ENCODE measurements at regions not wholly inside any gene's neighbourhood (a gene's known extent, or its start where the extent isn't known, plus 50 kb on each side); places are given as distances from the start of the nearest gene placed in this dataset.
"Not testable (repeated sequence)": the region's sequence is repeated elsewhere in the genome, so short reads cannot be mapped to it uniquely, and the experiment has no call there.

DNA sequence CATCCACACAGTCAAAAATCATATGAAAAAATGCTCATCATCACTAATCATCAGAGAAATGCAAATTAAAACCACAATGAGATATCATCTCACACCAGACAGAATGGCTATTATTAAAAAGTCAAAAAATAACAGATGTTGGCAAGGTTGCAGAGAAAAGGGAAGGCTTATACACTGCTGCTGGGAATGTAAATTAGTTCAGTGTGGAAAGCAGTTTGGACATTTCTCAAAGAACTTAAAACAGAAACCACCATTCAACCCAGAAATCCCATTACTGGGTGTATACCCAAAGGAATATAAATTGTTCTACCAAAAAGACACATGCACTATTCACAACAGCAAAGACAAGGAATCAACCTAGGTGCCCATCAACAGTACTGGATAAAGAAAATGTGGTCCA, 307.0 kb upstream of the SOX9 start:
- not testable (repeated sequence) for H3K4me3 Mint-ChIP-seq

DNA sequence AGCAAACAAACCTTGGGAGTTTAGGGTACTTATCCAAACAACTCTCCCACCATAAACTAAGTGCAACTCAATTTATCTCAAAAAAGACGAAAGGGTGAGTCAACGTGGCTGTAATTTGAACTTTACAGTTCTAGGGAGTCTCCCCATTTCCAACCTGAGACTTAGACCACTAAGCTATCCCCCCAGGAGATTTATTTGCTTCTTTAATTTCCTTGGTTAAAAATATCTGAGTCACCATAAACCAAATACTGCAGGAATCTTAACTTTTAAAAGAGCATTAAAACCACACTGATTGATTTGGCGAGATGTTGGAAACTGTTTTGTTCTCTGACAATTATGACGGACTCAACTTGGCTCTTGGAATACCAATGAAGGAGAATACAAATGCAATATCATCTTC, 299.3 kb upstream of the SOX9 start:
- Mint-ChIP-seq H3K27me3 (no peaks in the 10 kb centered on the region), H3K36me3 (no peaks in the 10 kb centered on the region), H3K4me3 (no peak overlapping the region), H3K4me1 (no peaks in the 10 kb centered on the region), H3K9me3 (peaks cover 0 to 3% (median 0%) of the 10 kb centered on the region in 8 donors), H3K27ac (no peak overlapping the region)
- Histone ChIP-seq H3K9me3 (ENCODE audit: control insufficient read depth in 1 of 2, low read length in 2 of 2) (no peaks in the 10 kb centered on the region), H3K36me3 (ENCODE audit: insufficient read depth, low read length) (no peaks in the 10 kb centered on the region), H3K4me3 (ENCODE audit: low read length in 2 of 2) (no peak overlapping the region), H3K4me1 (ENCODE audit: insufficient read depth, low read length) (no peaks in the 10 kb centered on the region), H3K27ac (ENCODE audit: low read depth, low read length) (no peak overlapping the region), H3K27me3 (ENCODE audit: insufficient read depth, low read length) (no peaks in the 10 kb centered on the region)
- ChIA-PET CTCF (ENCODE audit: partially characterized antibody) (no interaction called here), POLR2A (ENCODE audit: partially characterized antibody) (no interaction called here)
- intact Hi-C loops (cut with micrococcal nuclease), result no loop called here
- DNase-seq, result no peak

More for the DNA sequence above, 307.0 kb upstream of the SOX9 start:
- H3K27ac ChIP-seq (ENCODE audit: low read depth, low read length); H3K4me1 Mint-ChIP-seq; H3K4me3 ChIP-seq (ENCODE audit: low read length in 2 of 2); DNase-seq; H3K9me3 ChIP-seq (ENCODE audit: control insufficient read depth in 1 of 2, low read length in 2 of 2); H3K27me3 Mint-ChIP-seq; H3K4me1 ChIP-seq (ENCODE audit: insufficient read depth, low read length); intact Hi-C loops (cut with micrococcal nuclease); H3K27me3 ChIP-seq (ENCODE audit: insufficient read depth, low read length); POLR2A ChIA-PET (ENCODE audit: partially characterized antibody); H3K36me3 ChIP-seq (ENCODE audit: insufficient read depth, low read length); H3K27ac Mint-ChIP-seq; H3K36me3 Mint-ChIP-seq; CTCF ChIA-PET (ENCODE audit: partially characterized antibody): not testable (repeated sequence)
- peaks cover 0 to 11% (median 4%) of the 10 kb centered on the region in 8 donors for H3K9me3 Mint-ChIP-seq

DNA sequence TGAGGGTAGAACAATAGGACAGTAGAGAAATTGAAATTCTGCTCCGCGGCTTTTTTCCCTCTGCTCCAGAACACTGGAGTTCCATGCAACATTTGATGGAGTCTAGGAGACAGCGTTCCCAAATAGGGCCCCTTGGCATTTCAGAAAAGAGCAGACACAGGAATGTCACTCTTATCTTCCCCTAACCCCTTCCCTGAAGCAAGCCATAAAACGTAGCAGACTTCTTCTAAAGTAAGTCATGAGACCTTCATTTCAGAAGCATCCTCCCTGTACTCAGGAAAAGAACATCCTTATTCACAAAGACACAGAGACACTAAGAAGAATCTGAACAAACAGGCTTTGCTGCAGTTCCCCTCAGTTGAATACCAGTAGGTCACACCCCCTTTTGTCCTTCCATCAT, 296.1 kb upstream of the SOX9 start:
- Histone ChIP-seq H3K27ac (ENCODE audit: low read depth, low read length) (no peak overlapping the region), H3K36me3 (ENCODE audit: insufficient read depth, low read length) (no peaks in the 10 kb centered on the region), H3K4me1 (ENCODE audit: insufficient read depth, low read length) (no peaks in the 10 kb centered on the region), H3K4me3 (ENCODE audit: low read length in 2 of 2) (no peak overlapping the region), H3K27me3 (ENCODE audit: insufficient read depth, low read length) (no peaks in the 10 kb centered on the region), H3K9me3 (ENCODE audit: control insufficient read depth in 1 of 2, low read length in 2 of 2) (no peaks in the 10 kb centered on the region)
- H3K36me3 Mint-ChIP-seq, result no peaks in the 10 kb centered on the region
- DNase-seq, result no peak
- no peak overlapping the region for H3K4me3 Mint-ChIP-seq
- no peaks in the 10 kb centered on the region for H3K4me1 Mint-ChIP-seq
- no peaks in the 10 kb centered on the region for H3K27me3 Mint-ChIP-seq
- POLR2A ChIA-PET (ENCODE audit: partially characterized antibody), result no interaction called here
- CTCF ChIA-PET (ENCODE audit: partially characterized antibody), result no interaction called here
- intact Hi-C loops (cut with micrococcal nuclease), result no loop called here
- peaks cover 0 to 4% (median 0%) of the 10 kb centered on the region in 8 donors for H3K9me3 Mint-ChIP-seq
- no peak overlapping the region for H3K27ac Mint-ChIP-seq

DNA sequence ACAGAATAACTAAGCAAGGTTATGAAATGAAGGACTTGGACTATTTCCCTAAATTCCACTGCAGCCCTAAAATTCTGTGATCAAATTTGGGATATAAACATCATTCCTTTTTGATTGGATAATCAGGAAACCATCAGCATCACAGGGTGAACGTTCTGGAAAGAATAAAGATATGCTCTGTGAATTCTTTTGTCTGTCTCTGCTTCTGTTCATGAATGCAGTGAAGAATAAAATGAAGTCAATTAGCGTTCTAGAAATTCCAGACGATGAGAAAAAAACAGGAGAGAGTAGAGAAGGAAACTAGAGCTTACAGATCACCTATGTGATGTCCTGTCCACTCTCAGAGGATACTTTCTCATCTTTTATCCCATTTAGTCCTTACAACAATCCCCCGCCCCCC, 295.1 kb upstream of the SOX9 start:
- Histone ChIP-seq H3K27me3 (ENCODE audit: insufficient read depth, low read length) (no peaks in the 10 kb centered on the region), H3K27ac (ENCODE audit: low read depth, low read length) (no peak overlapping the region), H3K4me1 (ENCODE audit: insufficient read depth, low read length) (no peaks in the 10 kb centered on the region), H3K9me3 (ENCODE audit: control insufficient read depth in 1 of 2, low read length in 2 of 2) (no peaks in the 10 kb centered on the region), H3K36me3 (ENCODE audit: insufficient read depth, low read length) (no peaks in the 10 kb centered on the region), H3K4me3 (ENCODE audit: low read length in 2 of 2) (no peak overlapping the region)
- Mint-ChIP-seq H3K27ac (no peak overlapping the region), H3K36me3 (no peaks in the 10 kb centered on the region), H3K4me1 (no peaks in the 10 kb centered on the region), H3K9me3 (peaks cover 0 to 6% (median under 1%) of the 10 kb centered on the region in 8 donors), H3K4me3 (no peak overlapping the region), H3K27me3 (no peaks in the 10 kb centered on the region)
- POLR2A ChIA-PET (ENCODE audit: partially characterized antibody), result no interaction called here
- DNase-seq, result no peak
- intact Hi-C loops (cut with micrococcal nuclease), result no loop called here
- CTCF ChIA-PET (ENCODE audit: partially characterized antibody), result no interaction called here

DNA sequence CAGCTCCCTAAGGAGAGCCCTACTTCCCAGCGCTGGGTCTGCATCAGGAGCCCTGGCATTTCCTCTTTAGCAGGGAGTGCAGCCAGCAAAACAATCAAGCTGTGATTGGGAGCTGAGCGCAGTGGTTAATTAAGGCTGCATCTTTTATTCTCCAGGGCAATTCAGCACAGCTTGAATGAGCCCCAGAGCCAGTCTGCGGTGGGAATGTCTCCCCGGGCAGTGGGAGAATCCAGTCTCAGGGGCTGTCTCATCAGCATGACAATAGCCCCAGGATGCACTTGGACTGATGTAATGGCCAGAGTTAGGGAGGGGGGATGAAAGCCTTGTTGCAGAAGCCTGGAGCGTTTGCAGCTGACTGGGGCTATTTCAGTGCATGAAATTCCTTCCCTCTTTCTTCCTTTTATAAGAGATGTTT, 292.6 kb upstream of the SOX9 start:
- H3K27me3 Mint-ChIP-seq, result peaks cover 0 to 1% of the 10 kb centered on the region in 2 donors
- intact Hi-C loops (cut with micrococcal nuclease), result no loop called here

DNA sequence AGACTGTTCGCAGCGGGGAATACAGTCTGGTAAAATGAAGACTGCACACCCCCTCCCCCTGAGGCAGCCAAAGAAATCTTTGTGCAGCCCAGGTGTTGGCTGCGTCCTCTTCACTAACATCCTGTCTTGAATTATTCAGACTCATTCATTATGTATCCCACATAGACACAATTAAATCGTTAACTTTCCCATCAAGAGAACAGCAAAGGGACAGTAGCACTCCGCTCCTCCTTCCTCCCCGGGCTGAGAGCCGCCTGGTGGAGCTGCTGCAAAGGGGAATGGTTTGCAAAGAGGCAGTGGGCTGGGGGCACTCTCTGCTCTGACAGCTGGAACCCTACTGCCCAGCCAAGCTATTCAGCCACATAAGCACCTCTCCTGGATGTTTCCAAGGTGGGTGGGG, 290.0 kb upstream of the SOX9 start:
- DNase-seq, result no peak
- no peak overlapping the region for H3K27ac ChIP-seq (ENCODE audit: low read depth, low read length)
- H3K36me3 ChIP-seq (ENCODE audit: insufficient read depth, low read length), result no peaks in the 10 kb centered on the region
- intact Hi-C loops (cut with micrococcal nuclease), result no loop called here
- CTCF ChIA-PET (ENCODE audit: partially characterized antibody), result no interaction called here
- no peaks in the 10 kb centered on the region for H3K9me3 ChIP-seq (ENCODE audit: control insufficient read depth in 1 of 2, low read length in 2 of 2)
- no peaks in the 10 kb centered on the region for H3K4me1 Mint-ChIP-seq
- no peaks in the 10 kb centered on the region for H3K27me3 ChIP-seq (ENCODE audit: insufficient read depth, low read length)
- no peak overlapping the region for H3K4me3 Mint-ChIP-seq
- no peak overlapping the region for H3K27ac Mint-ChIP-seq
- H3K4me1 ChIP-seq (ENCODE audit: insufficient read depth, low read length), result no peaks in the 10 kb centered on the region
- peaks cover 0 to 1% of the 10 kb centered on the region in 2 donors for H3K27me3 Mint-ChIP-seq
- no peaks in the 10 kb centered on the region for H3K36me3 Mint-ChIP-seq
- H3K4me3 ChIP-seq (ENCODE audit: low read length in 2 of 2), result no peak overlapping the region
- POLR2A ChIA-PET (ENCODE audit: partially characterized antibody), result no interaction called here
- peaks cover 0 to 7% (median 2%) of the 10 kb centered on the region in 8 donors for H3K9me3 Mint-ChIP-seq

More for the DNA sequence above, 292.6 kb upstream of the SOX9 start:
- POLR2A ChIA-PET (ENCODE audit: partially characterized antibody), result no interaction called here
- Mint-ChIP-seq H3K36me3 (no peaks in the 10 kb centered on the region), H3K4me3 (no peak overlapping the region), H3K4me1 (no peaks in the 10 kb centered on the region), H3K27ac (no peak overlapping the region), H3K9me3 (peaks cover 0 to 6% (median 1%) of the 10 kb centered on the region in 8 donors)
- H3K36me3 ChIP-seq (ENCODE audit: insufficient read depth, low read length), result no peaks in the 10 kb centered on the region
- CTCF ChIA-PET (ENCODE audit: partially characterized antibody), result no interaction called here
- H3K9me3 ChIP-seq (ENCODE audit: control insufficient read depth in 1 of 2, low read length in 2 of 2), result no peaks in the 10 kb centered on the region
- H3K27ac ChIP-seq (ENCODE audit: low read depth, low read length), result no peak overlapping the region
- H3K27me3 ChIP-seq (ENCODE audit: insufficient read depth, low read length), result no peaks in the 10 kb centered on the region
- no peaks in the 10 kb centered on the region for H3K4me1 ChIP-seq (ENCODE audit: insufficient read depth, low read length)
- DNase-seq, result no peak
- H3K4me3 ChIP-seq (ENCODE audit: low read length in 2 of 2), result no peak overlapping the region

DNA sequence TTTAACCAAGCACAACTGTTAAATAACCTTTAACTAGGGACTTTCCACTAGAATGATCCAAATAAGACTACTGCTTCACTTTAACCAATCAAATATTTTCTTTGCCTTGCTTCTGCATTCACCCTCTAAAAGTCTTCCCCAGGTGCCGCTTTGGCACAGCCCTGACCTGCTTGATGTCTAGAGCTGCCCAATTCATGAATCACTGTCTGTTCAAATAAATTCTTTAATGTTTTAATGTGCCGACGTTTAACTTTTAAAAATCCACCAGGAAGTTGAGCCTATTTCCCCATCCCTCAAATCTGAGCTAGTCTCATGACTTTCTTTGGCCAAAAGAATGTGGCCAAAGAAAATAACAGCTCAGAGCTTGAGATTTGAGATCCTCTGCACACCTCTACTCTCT, 277.8 kb upstream of the SOX9 start:
- H3K36me3 Mint-ChIP-seq, result no peaks in the 10 kb centered on the region
- ChIA-PET POLR2A (ENCODE audit: partially characterized antibody) (no interaction called here), CTCF (ENCODE audit: partially characterized antibody) (no interaction called here)
- H3K9me3 Mint-ChIP-seq, result peaks cover 0 to 14% (median 6%) of the 10 kb centered on the region in 8 donors
- Histone ChIP-seq H3K27me3 (ENCODE audit: insufficient read depth, low read length) (no peaks in the 10 kb centered on the region), H3K4me3 (ENCODE audit: low read length in 2 of 2) (no peak overlapping the region), H3K36me3 (ENCODE audit: insufficient read depth, low read length) (no peaks in the 10 kb centered on the region), H3K27ac (ENCODE audit: low read depth, low read length) (no peak overlapping the region), H3K4me1 (ENCODE audit: insufficient read depth, low read length) (no peaks in the 10 kb centered on the region), H3K9me3 (ENCODE audit: control insufficient read depth in 1 of 2, low read length in 2 of 2) (no peaks in the 10 kb centered on the region)
- H3K4me1 Mint-ChIP-seq, result no peaks in the 10 kb centered on the region
- no peak for DNase-seq
- no peaks in the 10 kb centered on the region for H3K27me3 Mint-ChIP-seq
- no peak overlapping the region for H3K27ac Mint-ChIP-seq
- intact Hi-C loops (cut with micrococcal nuclease), result no loop called here
- H3K4me3 Mint-ChIP-seq, result no peak overlapping the region

DNA sequence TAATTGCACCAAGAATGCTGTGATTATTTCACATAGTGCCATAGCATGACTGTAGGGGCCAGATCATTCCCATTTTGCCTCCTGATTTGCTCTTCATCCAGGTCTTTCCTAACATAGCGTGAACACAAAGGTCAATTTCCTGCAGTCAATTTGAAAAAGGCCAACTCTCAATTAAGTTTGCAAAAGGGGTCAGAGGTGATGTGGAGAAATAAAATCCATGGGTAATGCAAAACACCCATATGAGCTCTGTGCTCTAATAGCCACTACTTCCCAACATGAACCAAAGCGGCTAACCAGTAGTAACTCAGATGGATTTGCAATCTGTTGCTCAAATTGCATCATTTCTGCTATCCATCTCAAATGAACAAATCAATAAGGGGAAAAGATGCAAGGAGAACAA, 275.5 kb upstream of the SOX9 start:
- H3K4me1 Mint-ChIP-seq, result no peaks in the 10 kb centered on the region
- ChIA-PET CTCF (ENCODE audit: partially characterized antibody) (no interaction called here), POLR2A (ENCODE audit: partially characterized antibody) (no interaction called here)
- no peak for DNase-seq
- Histone ChIP-seq H3K27ac (ENCODE audit: low read depth, low read length) (no peak overlapping the region), H3K36me3 (ENCODE audit: insufficient read depth, low read length) (no peaks in the 10 kb centered on the region), H3K9me3 (ENCODE audit: control insufficient read depth in 1 of 2, low read length in 2 of 2) (no peaks in the 10 kb centered on the region), H3K4me3 (ENCODE audit: low read length in 2 of 2) (no peak overlapping the region), H3K27me3 (ENCODE audit: insufficient read depth, low read length) (no peaks in the 10 kb centered on the region), H3K4me1 (ENCODE audit: insufficient read depth, low read length) (no peaks in the 10 kb centered on the region)
- peaks cover 0 to 14% (median 6%) of the 10 kb centered on the region in 8 donors for H3K9me3 Mint-ChIP-seq
- H3K27me3 Mint-ChIP-seq, result no peaks in the 10 kb centered on the region
- intact Hi-C loops (cut with micrococcal nuclease), result no loop called here
- no peak overlapping the region for H3K4me3 Mint-ChIP-seq
- H3K36me3 Mint-ChIP-seq, result no peaks in the 10 kb centered on the region
- no peak overlapping the region for H3K27ac Mint-ChIP-seq

Measured in CD4-positive, alpha-beta memory T cell (primary cell).